Neural cell (in vitro differentiated cells): ENCODE measurements at regions not wholly inside any gene's neighbourhood (a gene's known extent, or its start where the extent isn't known, plus 50 kb on each side); places are given as distances from the start of the nearest gene placed in this dataset.

Experiments
- H2AFZ ChIP-seq: fragments of 200-600, 300-800 bp; sonication (generic), shearing (Covaris generic); 2 replicates; pipeline ENCODE4 v1.6.0; 2014; ENCODE audit warnings: low read depth, mild to moderate bottlenecking, antibody characterized with exemption, low read length, moderate library complexity
- H3F3A ChIP-seq: fragments of 200-600 bp; shearing (Covaris generic); 2 replicates; pipeline ENCODE4 v1.6.1; 2016; ENCODE audit warnings: mild to moderate bottlenecking, moderate library complexity, mixed read lengths, antibody characterized with exemption, low read length; ENCODE audit not compliant: insufficient read depth, poor library complexity, severe bottlenecking
- H3K27ac ChIP-seq: fragments of 200-600, 300-800 bp; sonication (generic), shearing (Covaris generic); 2 replicates; pipeline ENCODE4 v1.5.1; 2014; ENCODE audit warnings: mild to moderate bottlenecking, low read length, moderate library complexity
- H3K27me3 ChIP-seq: fragments of 300-800, 200-600 bp; sonication (generic), shearing (Covaris generic); 2 replicates; pipeline ENCODE4 v1.6.0; 2014; ENCODE audit warnings: mild to moderate bottlenecking, low read depth, low read length, moderate library complexity; ENCODE audit not compliant: insufficient read depth
- H3K36me3 ChIP-seq: fragments of 300-800, 200-600 bp; sonication (generic), shearing (Covaris generic); 2 replicates; pipeline ENCODE4 v1.5.1; 2014; ENCODE audit warnings: mild to moderate bottlenecking, antibody characterized with exemption, low read length, moderate library complexity; ENCODE audit not compliant: insufficient read depth
- H3K4me2 ChIP-seq: fragments of 300-800, 200-600 bp; sonication (generic), shearing (Covaris generic); 2 replicates; pipeline ENCODE4 v1.6.0; 2014; ENCODE audit warnings: mild to moderate bottlenecking, low read length
- H3K4me3 ChIP-seq: fragments of 300-800, 200-600 bp; sonication (generic), shearing (Covaris generic); 2 replicates; pipeline ENCODE4 v1.5.1; 2014; ENCODE audit warnings: mild to moderate bottlenecking, low read length, moderate library complexity
- H3K79me2 ChIP-seq: fragments of 200-600 bp; shearing (Covaris generic); replicated peaks from 2 replicates; pipeline ENCODE4 v1.6.0; 2014; ENCODE audit warnings: mild to moderate bottlenecking, low read length, moderate library complexity; ENCODE audit not compliant: insufficient read depth
- H3K9ac ChIP-seq: fragments of 300-800, 200-600 bp; sonication (generic), shearing (Covaris generic); 2 replicates; pipeline ENCODE4 v1.6.1; 2016; ENCODE audit warnings: mild to moderate bottlenecking, low read length, mixed read lengths
- H3K9me2 ChIP-seq: fragments of 200-600 bp; shearing (Covaris generic); 2 replicates; pipeline ENCODE4 v1.6.1; 2016; ENCODE audit warnings: mild to moderate bottlenecking, low read length, mixed read lengths; ENCODE audit not compliant: insufficient read depth
- H3K9me3 ChIP-seq: fragments of 200-600, 300-800 bp; sonication (generic), shearing (Covaris generic); 2 replicates; pipeline ENCODE4 v1.6.1; 2016; ENCODE audit warnings: mild to moderate bottlenecking, mixed run types, low read length, moderate library complexity, mixed read lengths
- H4K20me1 ChIP-seq: fragments of 200-600 bp; shearing (Covaris generic); 2 replicates; pipeline ENCODE4 v1.6.1; 2016; ENCODE audit warnings: mild to moderate bottlenecking, mixed run types; ENCODE audit not compliant: insufficient read depth
- EP300 ChIP-seq: fragments of 450-650 bp; conservative IDR thresholded peaks from 2 replicates; pipeline ENCODE4 v1.6.1; 2014; ENCODE audit warnings: antibody characterized with exemption, mild to moderate bottlenecking, moderate library complexity; ENCODE audit not compliant: poor library complexity, severe bottlenecking
- EZH2 ChIP-seq: fragments of 200-600, 300-800 bp; shearing (Covaris generic), sonication (generic); IDR thresholded peaks from 2 replicates; pipeline ENCODE4 v1.6.1; 2014; ENCODE audit warnings: antibody characterized with exemption, low read length, borderline replicate concordance, mild to moderate bottlenecking; ENCODE audit not compliant: insufficient read depth, poor library complexity, severe bottlenecking
- MXI1 ChIP-seq: fragments of 450-650 bp; conservative IDR thresholded peaks from 2 replicates; pipeline ENCODE4 v1.6.1; 2014; ENCODE audit warnings: antibody characterized with exemption, mild to moderate bottlenecking; ENCODE audit not compliant: poor library complexity, severe bottlenecking
- POLR2AphosphoS5 ChIP-seq: IDR thresholded peaks from 2 replicates; pipeline ENCODE4 v1.6.1; 2012
- RAD21 ChIP-seq: fragments of 450-650 bp; conservative IDR thresholded peaks from 2 replicates; pipeline ENCODE4 v1.6.1; 2014; ENCODE audit warnings: antibody characterized with exemption, mild to moderate bottlenecking, moderate library complexity
- SMC3 ChIP-seq: fragments of 450-650 bp; conservative IDR thresholded peaks from 2 replicates; pipeline ENCODE4 v1.6.1; 2014; ENCODE audit warnings: antibody characterized with exemption, mild to moderate bottlenecking, moderate library complexity; ENCODE audit not compliant: poor library complexity
- TAF1 ChIP-seq: IDR thresholded peaks from 2 replicates; pipeline ENCODE4 v1.6.1; 2012; ENCODE audit warnings: low read depth
- TF ChIP-seq, protein P1 (sequence below): fragments of 450-650 bp; IDR thresholded peaks from 2 replicates; pipeline ENCODE4 v1.5.1; 2014; ENCODE audit warnings: antibody characterized with exemption, mild to moderate bottlenecking, moderate library complexity; ENCODE audit not compliant: poor library complexity, severe bottlenecking
- TF ChIP-seq, protein P2 (sequence below): IDR thresholded peaks from 2 replicates; pipeline ENCODE4 v1.6.1; 2012; ENCODE audit warnings: borderline replicate concordance

- Histone ChIP-seq H3K27me3 (no peaks in the 10 kb centered on the region), H3K4me3 (no peak overlapping the region), H3K9me3 (no peaks in the 10 kb centered on the region), H3K4me2 (no peak overlapping the region), H3F3A (no peaks in the 10 kb centered on the region), H3K27ac (no peak overlapping the region), H3K36me3 (no peaks in the 10 kb centered on the region), H4K20me1 (no peaks in the 10 kb centered on the region), H3K79me2 (no peaks in the 10 kb centered on the region), H2AFZ (no peak overlapping the region), H3K9ac (no peak overlapping the region), H3K9me2 (no peaks in the 10 kb centered on the region)
- TF ChIP-seq RAD21 (no peak), POLR2AphosphoS5 (no peak), SMC3 (no peak), EP300 (no peak), TAF1 (no peak)
- TF ChIP-seq, protein P1, sequence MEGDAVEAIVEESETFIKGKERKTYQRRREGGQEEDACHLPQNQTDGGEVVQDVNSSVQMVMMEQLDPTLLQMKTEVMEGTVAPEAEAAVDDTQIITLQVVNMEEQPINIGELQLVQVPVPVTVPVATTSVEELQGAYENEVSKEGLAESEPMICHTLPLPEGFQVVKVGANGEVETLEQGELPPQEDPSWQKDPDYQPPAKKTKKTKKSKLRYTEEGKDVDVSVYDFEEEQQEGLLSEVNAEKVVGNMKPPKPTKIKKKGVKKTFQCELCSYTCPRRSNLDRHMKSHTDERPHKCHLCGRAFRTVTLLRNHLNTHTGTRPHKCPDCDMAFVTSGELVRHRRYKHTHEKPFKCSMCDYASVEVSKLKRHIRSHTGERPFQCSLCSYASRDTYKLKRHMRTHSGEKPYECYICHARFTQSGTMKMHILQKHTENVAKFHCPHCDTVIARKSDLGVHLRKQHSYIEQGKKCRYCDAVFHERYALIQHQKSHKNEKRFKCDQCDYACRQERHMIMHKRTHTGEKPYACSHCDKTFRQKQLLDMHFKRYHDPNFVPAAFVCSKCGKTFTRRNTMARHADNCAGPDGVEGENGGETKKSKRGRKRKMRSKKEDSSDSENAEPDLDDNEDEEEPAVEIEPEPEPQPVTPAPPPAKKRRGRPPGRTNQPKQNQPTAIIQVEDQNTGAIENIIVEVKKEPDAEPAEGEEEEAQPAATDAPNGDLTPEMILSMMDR, result no peak
- TF ChIP-seq, protein P2, sequence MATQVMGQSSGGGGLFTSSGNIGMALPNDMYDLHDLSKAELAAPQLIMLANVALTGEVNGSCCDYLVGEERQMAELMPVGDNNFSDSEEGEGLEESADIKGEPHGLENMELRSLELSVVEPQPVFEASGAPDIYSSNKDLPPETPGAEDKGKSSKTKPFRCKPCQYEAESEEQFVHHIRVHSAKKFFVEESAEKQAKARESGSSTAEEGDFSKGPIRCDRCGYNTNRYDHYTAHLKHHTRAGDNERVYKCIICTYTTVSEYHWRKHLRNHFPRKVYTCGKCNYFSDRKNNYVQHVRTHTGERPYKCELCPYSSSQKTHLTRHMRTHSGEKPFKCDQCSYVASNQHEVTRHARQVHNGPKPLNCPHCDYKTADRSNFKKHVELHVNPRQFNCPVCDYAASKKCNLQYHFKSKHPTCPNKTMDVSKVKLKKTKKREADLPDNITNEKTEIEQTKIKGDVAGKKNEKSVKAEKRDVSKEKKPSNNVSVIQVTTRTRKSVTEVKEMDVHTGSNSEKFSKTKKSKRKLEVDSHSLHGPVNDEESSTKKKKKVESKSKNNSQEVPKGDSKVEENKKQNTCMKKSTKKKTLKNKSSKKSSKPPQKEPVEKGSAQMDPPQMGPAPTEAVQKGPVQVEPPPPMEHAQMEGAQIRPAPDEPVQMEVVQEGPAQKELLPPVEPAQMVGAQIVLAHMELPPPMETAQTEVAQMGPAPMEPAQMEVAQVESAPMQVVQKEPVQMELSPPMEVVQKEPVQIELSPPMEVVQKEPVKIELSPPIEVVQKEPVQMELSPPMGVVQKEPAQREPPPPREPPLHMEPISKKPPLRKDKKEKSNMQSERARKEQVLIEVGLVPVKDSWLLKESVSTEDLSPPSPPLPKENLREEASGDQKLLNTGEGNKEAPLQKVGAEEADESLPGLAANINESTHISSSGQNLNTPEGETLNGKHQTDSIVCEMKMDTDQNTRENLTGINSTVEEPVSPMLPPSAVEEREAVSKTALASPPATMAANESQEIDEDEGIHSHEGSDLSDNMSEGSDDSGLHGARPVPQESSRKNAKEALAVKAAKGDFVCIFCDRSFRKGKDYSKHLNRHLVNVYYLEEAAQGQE, result no peak
Measured at GRCh38 chr13:34276764-34277163, 458.8 kb downstream of the RFC3 start.

- Histone ChIP-seq H3K27me3 (no peaks in the 10 kb centered on the region), H3K9me3 (no peaks in the 10 kb centered on the region), H3K4me2 (no peak overlapping the region), H3K36me3 (no peaks in the 10 kb centered on the region), H3K9ac (no peak overlapping the region), H3K4me3 (no peak overlapping the region), H3K9me2 (no peaks in the 10 kb centered on the region), H3K27ac (no peak overlapping the region), H2AFZ (no peak overlapping the region), H3K79me2 (no peaks in the 10 kb centered on the region), H4K20me1 (no peaks in the 10 kb centered on the region), H3F3A (no peaks in the 10 kb centered on the region)
- TF ChIP-seq, protein P1, result no peak
- TF ChIP-seq EP300, result no peak
- TF ChIP-seq POLR2AphosphoS5, result no peak
- no peak for TF ChIP-seq MXI1
- TF ChIP-seq TAF1, result no peak
- TF ChIP-seq EZH2, result no peak
- TF ChIP-seq, protein P2, result no peak
- TF ChIP-seq RAD21, result no peak
- TF ChIP-seq SMC3, result no peak
Measured at GRCh38 chr13:34277936-34278335, 460.0 kb downstream of the RFC3 start.
